IPS-15b (cell line): ENCODE measurements at regions not wholly inside any gene's neighbourhood (a gene's known extent, or its start where the extent isn't known, plus 50 kb on each side); places are given as distances from the start of the nearest gene placed in this dataset.

Source experiments
- H3K27me3 ChIP-seq: one replicate; pipeline ENCODE4 v1.6.1; 2013; ENCODE audit warnings: low read length; ENCODE audit not compliant: control insufficient read depth, insufficient read depth
- H3K36me3 ChIP-seq: one replicate; pipeline ENCODE4 v1.6.1; 2013; ENCODE audit warnings: low read length; ENCODE audit not compliant: control insufficient read depth, insufficient read depth
- H3K4me1 ChIP-seq: one replicate; pipeline ENCODE4 v1.6.1; 2013; ENCODE audit warnings: mild to moderate bottlenecking, low read length; ENCODE audit not compliant: control insufficient read depth, insufficient read depth
- H3K4me3 ChIP-seq: one replicate; pipeline ENCODE4 v1.5.1; 2013; ENCODE audit warnings: low read depth, low read length
- H3K9ac ChIP-seq: one replicate; pipeline ENCODE4 v1.6.1; 2013; ENCODE audit warnings: low read depth, mild to moderate bottlenecking, low read length
- H3K9me3 ChIP-seq: one replicate; pipeline ENCODE4 v1.6.1; 2013; ENCODE audit warnings: mild to moderate bottlenecking, low read length; ENCODE audit not compliant: control insufficient read depth, insufficient read depth

DNA sequence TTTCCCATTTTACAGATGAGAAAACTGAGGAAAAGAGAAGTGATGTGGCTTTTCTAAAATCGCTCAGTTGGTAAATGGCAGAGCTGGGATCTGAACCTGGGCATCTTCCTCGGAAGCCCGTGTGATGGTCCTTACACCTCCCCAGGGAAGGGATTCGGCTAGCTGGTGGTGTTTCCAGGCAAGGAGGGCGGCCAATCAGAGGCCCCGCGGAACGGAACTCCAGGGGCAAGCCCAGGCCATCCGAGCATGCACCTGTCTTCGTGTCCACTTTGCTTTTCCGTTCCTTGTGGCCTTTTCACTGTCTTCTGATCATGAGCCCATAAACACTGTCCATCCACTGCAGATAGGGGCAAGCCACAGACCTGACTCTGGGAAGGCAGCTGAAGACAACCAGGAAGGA lies 114.8 kb upstream of the TMEM132D start:
- Histone ChIP-seq H3K4me3 (no peak overlapping the region), H3K9ac (no peak overlapping the region), H3K9me3 (no peaks in the 10 kb centered on the region), H3K27me3 (peaks cover 2% of the 10 kb centered on the region), H3K4me1 (no peaks in the 10 kb centered on the region), H3K36me3 (no peaks in the 10 kb centered on the region)

DNA sequence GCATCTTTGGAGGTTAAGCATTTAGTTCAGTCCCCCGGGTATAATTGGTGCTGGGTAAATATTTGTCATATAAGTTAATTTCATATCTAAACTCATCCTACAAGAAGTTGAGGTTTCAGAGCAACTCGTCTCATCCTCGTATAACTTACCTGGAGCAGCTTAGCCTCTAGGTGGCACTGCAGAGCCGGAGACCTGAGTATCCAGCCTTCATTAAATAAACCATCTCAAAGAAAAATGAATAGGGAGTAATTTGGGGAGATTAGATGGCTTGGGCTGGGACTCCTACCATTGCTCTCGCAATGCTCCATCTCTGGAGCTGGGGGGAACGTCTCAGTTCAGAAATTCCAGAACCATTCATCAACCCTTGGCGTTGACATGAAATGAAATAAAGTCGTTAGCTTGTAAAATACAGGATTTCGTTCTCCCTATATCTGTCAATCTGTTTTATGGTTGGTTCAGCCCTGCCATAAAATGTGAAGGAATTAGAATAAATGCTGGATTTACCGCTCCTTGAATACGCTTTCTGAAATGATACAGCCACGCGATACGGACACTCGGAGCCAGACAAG lies 122.9 kb upstream of the TMEM132D start:
- Histone ChIP-seq H3K4me3 (no peak overlapping the region), H3K27me3 (peaks cover 2% of the 10 kb centered on the region), H3K4me1 (peaks cover under 1% of the 10 kb centered on the region), H3K9ac (no peak overlapping the region), H3K36me3 (no peaks in the 10 kb centered on the region), H3K9me3 (no peaks in the 10 kb centered on the region)

DNA sequence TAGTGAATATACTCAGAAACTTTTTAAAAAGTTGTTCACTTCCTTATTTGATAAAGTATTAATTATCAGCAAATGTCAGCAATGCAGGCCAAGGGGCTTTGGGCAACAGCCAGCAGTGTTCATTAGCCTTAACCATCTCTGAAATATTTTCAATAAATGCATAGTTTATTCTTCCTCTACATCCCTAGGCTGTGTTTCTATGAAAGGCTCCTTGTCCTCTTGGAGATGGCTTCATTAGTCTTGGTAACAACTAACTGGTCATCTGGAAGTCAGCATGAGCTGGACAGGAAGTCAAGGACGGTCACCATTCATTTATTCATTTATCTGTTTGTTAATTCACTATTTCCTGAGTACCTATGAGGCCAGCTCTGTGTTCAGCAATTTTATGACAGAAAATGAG lies 124.0 kb upstream of the TMEM132D start:
- no peak overlapping the region for H3K4me3 ChIP-seq
- H3K9ac ChIP-seq, result no peak overlapping the region
- no peaks in the 10 kb centered on the region for H3K9me3 ChIP-seq
- peaks cover 4% of the 10 kb centered on the region for H3K27me3 ChIP-seq
- H3K4me1 ChIP-seq, result peaks cover 2% of the 10 kb centered on the region
- no peaks in the 10 kb centered on the region for H3K36me3 ChIP-seq

DNA sequence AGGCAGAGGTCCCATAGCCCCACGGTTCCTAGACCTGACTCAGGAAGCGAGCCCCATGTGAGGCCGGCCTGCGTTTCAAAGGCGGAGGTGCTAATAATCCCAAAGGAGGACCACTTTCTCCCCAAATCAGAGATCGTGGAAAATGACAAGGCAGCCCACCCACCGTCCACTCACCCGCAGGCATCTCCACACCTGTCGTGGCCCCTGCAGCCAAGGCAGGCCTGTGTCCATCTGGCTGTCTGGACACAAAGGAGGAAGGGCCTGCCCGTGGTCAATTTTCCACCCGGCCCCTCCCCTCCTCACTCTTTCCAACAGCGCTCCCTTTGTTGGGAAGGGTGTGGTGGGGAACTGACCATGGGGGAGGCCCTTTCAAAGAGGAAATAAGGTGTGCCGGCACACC lies 125.3 kb upstream of the TMEM132D start:
- no peaks in the 10 kb centered on the region for H3K9me3 ChIP-seq
- no peak overlapping the region for H3K9ac ChIP-seq
- no peak overlapping the region for H3K4me3 ChIP-seq
- H3K27me3 ChIP-seq, result peaks cover 13% of the 10 kb centered on the region
- H3K36me3 ChIP-seq, result no peaks in the 10 kb centered on the region
- H3K4me1 ChIP-seq, result peaks cover 2% of the 10 kb centered on the region

DNA sequence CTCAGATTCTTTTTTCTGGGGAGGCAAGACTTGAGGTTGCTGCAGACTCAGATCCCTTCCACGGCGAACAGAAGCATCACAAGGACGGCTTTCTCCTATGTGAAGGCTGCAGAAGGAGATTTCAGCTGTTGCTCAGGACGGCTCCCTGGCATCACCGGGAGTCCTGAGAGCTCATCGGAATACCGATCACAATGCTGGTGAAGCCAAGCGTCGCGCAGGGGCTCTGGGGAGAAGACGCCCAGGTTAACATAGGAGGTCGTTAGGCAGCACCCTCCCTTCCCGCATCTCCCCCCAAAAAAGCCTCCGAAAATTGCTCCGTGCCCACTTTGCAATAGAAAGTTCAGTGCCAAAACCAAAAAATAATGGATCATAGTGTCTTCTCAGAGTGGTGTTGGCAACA lies 127.2 kb upstream of the TMEM132D start:
- Histone ChIP-seq H3K4me1 (peaks cover 2% of the 10 kb centered on the region), H3K9ac (no peak overlapping the region), H3K9me3 (no peaks in the 10 kb centered on the region), H3K36me3 (no peaks in the 10 kb centered on the region), H3K27me3 (peaks cover 21% of the 10 kb centered on the region), H3K4me3 (no peak overlapping the region)

DNA sequence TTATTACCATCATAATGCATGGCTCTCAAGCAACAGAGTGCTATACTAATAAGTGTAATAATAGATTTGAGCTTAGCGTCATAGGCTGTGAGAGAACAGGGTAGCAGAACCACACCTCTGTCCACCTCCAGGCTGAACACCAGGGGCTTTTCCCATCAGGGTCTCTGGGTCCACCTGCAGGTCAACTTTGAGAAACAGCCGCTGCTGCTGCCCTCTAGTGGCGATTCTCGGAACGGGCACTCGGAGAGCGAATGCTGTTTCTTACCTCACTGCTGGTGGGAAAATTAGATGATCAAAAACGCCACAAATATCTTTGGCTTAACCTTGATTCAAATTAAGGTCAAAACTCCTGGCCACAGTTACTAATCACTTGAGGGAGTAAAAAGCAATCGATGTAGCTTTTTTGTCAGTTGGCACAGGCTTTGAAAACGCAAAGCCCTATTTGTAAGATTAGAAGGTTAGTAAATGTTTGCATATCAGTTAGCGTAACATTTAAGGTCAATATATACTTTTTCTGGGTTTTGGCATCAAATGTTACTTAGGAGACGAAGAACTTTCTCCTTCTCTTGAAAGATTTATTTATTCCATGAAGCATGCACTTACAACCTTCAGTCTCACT lies 127.9 kb upstream of the TMEM132D start:
- Histone ChIP-seq H3K9me3 (no peaks in the 10 kb centered on the region), H3K36me3 (no peaks in the 10 kb centered on the region), H3K27me3 (peaks cover 21% of the 10 kb centered on the region), H3K9ac (no peak overlapping the region), H3K4me1 (peaks cover 2% of the 10 kb centered on the region), H3K4me3 (no peak overlapping the region)

DNA sequence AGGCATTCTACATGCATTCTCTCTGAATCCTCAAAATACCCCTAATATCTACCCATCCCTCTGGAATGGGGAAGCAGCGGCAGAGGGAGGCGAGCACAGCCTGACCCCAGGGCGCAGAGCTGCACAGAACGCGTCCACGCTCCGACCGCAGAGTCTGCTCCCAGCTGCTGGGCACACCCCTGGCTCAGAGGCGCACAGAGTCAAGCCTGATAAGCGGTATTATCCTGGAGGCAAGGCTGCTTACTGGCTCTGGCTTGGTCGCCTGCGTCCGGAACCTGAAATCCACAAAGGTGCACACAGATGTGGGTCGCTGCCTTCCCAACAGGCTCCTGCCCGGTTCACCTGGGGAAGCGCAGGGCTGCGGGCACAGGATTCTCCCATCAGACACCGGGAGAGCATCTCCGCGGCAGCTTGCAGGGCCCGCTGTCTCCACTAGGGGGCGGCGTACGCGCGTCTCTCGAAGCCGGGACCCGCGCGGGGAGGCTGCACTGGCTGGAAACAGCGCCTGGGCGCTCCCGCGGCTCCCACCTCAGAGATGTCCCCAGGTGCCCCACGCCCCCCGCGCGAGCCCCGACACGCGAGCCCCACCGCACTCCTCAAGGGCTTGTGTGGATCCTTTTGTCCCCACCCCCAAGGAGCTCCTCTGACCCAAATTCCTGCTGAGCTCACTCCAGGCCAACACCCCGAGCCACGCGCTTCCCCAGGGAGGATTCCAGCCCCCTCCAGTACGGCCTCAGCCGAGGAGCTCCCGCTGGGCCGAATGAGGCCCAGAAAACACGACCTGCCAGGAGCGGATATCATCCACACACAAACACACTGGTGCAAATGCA lies 120.1 kb upstream of the FZD10 start:
- no peak overlapping the region for H3K4me3 ChIP-seq
- H3K27me3 ChIP-seq, result peaks cover 70% of the 10 kb centered on the region
- peaks cover 7% of the 10 kb centered on the region for H3K4me1 ChIP-seq
- no peaks in the 10 kb centered on the region for H3K9me3 ChIP-seq
- H3K9ac ChIP-seq, result no peak overlapping the region
- H3K36me3 ChIP-seq, result no peaks in the 10 kb centered on the region

DNA sequence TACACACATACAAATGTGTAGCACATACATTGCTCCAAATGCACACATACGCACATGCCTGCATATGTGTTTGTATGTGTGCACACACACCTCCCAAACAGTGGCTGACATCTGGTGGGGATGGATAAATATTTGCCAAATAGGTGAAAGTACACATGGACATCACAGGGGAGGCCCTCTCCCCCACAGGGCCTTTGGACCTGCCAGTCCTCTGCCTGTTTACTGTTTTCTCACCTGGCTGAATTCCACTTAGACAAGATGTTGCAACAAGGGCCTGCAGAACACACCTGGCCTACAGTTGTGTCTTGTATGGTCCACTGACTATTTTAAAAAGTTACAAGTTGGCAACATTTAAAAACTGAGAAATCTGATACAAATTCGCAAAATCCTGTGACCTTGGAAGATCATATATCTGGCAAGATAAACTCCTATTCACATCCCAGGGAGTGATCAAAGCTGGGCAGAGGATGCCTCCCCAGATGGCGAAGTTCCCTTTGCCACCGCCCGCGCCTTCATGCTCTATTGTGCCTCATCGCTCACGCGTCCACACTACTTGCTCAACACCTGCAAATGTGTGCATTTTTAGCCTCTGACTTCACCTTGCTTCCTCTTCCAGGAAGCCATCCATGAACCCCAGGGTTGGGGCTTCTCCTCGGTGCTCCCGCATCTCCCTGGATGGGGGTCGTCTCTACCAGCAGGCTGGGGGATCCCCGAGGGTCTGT lies 118.4 kb upstream of the FZD10 start:
- Histone ChIP-seq H3K9ac (no peak overlapping the region), H3K36me3 (no peaks in the 10 kb centered on the region), H3K4me3 (peak overlapping the region; percentile 16), H3K4me1 (peaks cover 7% of the 10 kb centered on the region), H3K9me3 (no peaks in the 10 kb centered on the region), H3K27me3 (peaks cover 84% of the 10 kb centered on the region)

DNA sequence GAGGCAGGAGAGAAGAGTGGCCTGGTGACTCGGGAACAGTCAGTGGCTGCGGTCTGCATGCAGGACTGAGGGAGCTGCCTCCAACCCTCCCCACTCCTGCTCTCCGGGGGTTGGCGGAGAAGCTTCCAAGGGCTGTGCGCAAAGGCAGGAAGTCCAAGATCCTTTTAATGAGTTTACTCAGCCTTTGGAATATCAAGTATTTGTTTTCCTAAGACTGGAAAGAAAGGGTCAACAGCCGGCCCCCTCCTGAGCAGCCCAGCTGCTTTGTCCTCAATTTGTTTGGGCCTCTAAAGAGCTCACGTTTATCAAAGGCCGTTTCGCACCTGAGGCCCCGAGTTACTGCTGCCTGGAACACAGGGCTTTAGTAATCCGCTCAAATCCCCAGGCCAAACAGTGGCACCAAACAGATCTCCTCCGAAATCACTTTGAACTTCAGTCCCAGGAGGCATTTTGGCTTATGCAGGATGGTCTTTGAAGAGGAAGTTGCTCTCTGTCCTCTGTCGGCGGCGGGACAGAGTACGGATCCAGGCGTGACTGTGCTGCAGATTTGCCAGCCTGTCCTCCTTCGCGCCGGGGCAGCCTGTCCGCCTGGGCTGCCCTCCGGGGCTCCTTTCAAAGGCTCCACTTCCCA lies 117.2 kb upstream of the FZD10 start:
- Histone ChIP-seq H3K4me3 (peak overlapping the region; percentile 16), H3K9me3 (no peaks in the 10 kb centered on the region), H3K4me1 (peaks cover 7% of the 10 kb centered on the region), H3K36me3 (no peaks in the 10 kb centered on the region), H3K9ac (no peak overlapping the region), H3K27me3 (peaks cover 85% of the 10 kb centered on the region)

DNA sequence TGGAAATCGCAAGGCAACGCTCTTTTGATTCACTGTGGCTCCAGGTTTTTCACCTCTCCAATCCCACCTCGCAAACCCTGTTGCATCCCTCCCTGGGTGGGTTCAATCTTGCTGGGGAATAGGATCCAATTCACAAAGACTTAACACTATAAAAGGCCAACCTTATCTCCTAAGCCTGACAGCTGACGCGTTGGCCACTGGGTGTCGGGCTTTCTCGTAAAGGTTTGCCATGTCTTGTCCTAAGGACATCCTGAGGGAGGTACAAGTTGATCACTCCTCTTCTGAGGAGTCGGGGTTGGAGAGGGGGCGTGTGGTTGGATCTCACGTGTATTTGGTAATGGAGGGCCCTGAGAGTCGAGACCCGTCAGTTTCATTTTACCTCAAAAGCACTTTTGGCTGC lies 112.6 kb upstream of the FZD10 start:
- Histone ChIP-seq H3K36me3 (no peaks in the 10 kb centered on the region), H3K9me3 (no peaks in the 10 kb centered on the region), H3K27me3 (peaks cover 60% of the 10 kb centered on the region)

DNA sequence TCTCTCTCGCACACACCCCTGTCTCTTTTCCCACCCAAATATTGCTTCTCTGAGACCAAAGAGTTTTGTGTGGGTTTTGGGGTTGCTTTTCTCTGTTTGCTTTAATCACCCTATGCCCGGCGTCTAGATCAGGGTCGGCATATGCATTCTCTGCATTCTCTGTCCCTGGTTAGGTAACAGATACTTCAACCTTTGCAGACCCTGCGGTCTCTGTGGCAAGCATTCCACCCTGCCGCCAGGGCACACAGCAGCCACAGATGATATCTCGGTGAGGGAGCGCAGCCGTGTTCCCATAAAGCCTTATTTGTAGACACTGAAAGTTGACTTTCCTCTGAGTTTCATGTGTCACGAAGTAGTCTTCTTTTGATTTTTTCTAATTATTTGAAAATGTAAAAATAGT lies 110.4 kb upstream of the FZD10 start:
- H3K27me3 ChIP-seq, result peaks cover 43% of the 10 kb centered on the region

More for the DNA sequence above, 112.6 kb upstream of the FZD10 start:
- no peak overlapping the region for H3K9ac ChIP-seq
- H3K4me1 ChIP-seq, result peaks cover 3% of the 10 kb centered on the region
- no peak overlapping the region for H3K4me3 ChIP-seq

More for the DNA sequence above, 110.4 kb upstream of the FZD10 start:
- Histone ChIP-seq H3K4me1 (no peaks in the 10 kb centered on the region), H3K9me3 (no peaks in the 10 kb centered on the region), H3K9ac (no peak overlapping the region), H3K4me3 (no peak overlapping the region), H3K36me3 (no peaks in the 10 kb centered on the region)
